ENCODE measurements at regions not wholly inside any gene's neighbourhood (a gene's known extent, or its start where the extent isn't known, plus 50 kb on each side); places are given as distances from the start of the nearest gene placed in this dataset.

GRCh38 chr2:235333076-235333475 lies 160.8 kb upstream of the AGAP1 start:
- no peak overlapping the region for H3K4me3 ChIP-seq (ENCODE audit: low read depth, low read length)
- H3K27ac ChIP-seq, result no peak overlapping the region
- H3K9me3 ChIP-seq (ENCODE audit: severe bottlenecking), result no peaks in the 10 kb centered on the region
- no peaks in the 10 kb centered on the region for H3K36me3 ChIP-seq
- TF ChIP-seq CTCF (IDR thresholded peaks at IDR 0.05; ENCODE audit: low read depth, low read length), result no peak
- DNase-seq, result no peak
- H3K27me3 ChIP-seq (ENCODE audit: insufficient read depth, low read depth, severe bottlenecking), result no peaks in the 10 kb centered on the region

- no peak overlapping the region for H3K4me3 ChIP-seq (ENCODE audit: low read depth, low read length)
- H3K27ac ChIP-seq, result no peak overlapping the region
- peaks cover 6% of the 10 kb centered on the region for H3K9me3 ChIP-seq (ENCODE audit: severe bottlenecking)
- H3K36me3 ChIP-seq, result no peaks in the 10 kb centered on the region
- TF ChIP-seq CTCF (IDR thresholded peaks at IDR 0.05; ENCODE audit: low read depth, low read length), result no peak
- no peak for DNase-seq
- no peaks in the 10 kb centered on the region for H3K27me3 ChIP-seq (ENCODE audit: insufficient read depth, low read depth, severe bottlenecking)
Observed at GRCh38 chr2:235334179-235334578, 159.7 kb upstream of the AGAP1 start.

GRCh38 chr2:235343156-235343774 lies 150.6 kb upstream of the AGAP1 start:
- H3K36me3 ChIP-seq, result no peaks in the 10 kb centered on the region
- H3K9me3 ChIP-seq (ENCODE audit: severe bottlenecking), result peaks cover 14% of the 10 kb centered on the region
- H3K27ac ChIP-seq, result no peak overlapping the region
- H3K4me3 ChIP-seq (ENCODE audit: low read depth, low read length), result no peak overlapping the region
- no peak for DNase-seq
- TF ChIP-seq CTCF (IDR thresholded peaks at IDR 0.05; ENCODE audit: low read depth, low read length), result no peak
- no peaks in the 10 kb centered on the region for H3K27me3 ChIP-seq (ENCODE audit: insufficient read depth, low read depth, severe bottlenecking)

GRCh38 chr2:235343869-235344268 lies 150.0 kb upstream of the AGAP1 start:
- Histone ChIP-seq H3K27me3 (ENCODE audit: insufficient read depth, low read depth, severe bottlenecking) (peaks cover 2% of the 10 kb centered on the region), H3K4me3 (ENCODE audit: low read depth, low read length) (no peak overlapping the region), H3K36me3 (no peaks in the 10 kb centered on the region), H3K27ac (no peak overlapping the region), H3K9me3 (ENCODE audit: severe bottlenecking) (peaks cover 11% of the 10 kb centered on the region)
- TF ChIP-seq CTCF (IDR thresholded peaks at IDR 0.05; ENCODE audit: low read depth, low read length), result no peak
- DNase-seq, result no peak

GRCh38 chr2:235345745-235346144 lies 148.1 kb upstream of the AGAP1 start:
- Histone ChIP-seq H3K36me3 (no peaks in the 10 kb centered on the region), H3K27ac (no peak overlapping the region), H3K4me3 (ENCODE audit: low read depth, low read length) (no peak overlapping the region), H3K27me3 (ENCODE audit: insufficient read depth, low read depth, severe bottlenecking) (peaks cover 5% of the 10 kb centered on the region), H3K9me3 (ENCODE audit: severe bottlenecking) (peaks cover 5% of the 10 kb centered on the region)
- no peak for TF ChIP-seq CTCF (IDR thresholded peaks at IDR 0.05; ENCODE audit: low read depth, low read length)
- DNase-seq, result no peak

GRCh38 chr2:235347691-235348090 lies 146.2 kb upstream of the AGAP1 start:
- no peak for DNase-seq

More at GRCh38 chr2:235347691-235348090, 146.2 kb upstream of the AGAP1 start:
- H3K9me3 ChIP-seq (ENCODE audit: severe bottlenecking), result peaks cover 2% of the 10 kb centered on the region
- no peak overlapping the region for H3K4me3 ChIP-seq (ENCODE audit: low read depth, low read length)
- H3K27me3 ChIP-seq (ENCODE audit: insufficient read depth, low read depth, severe bottlenecking), result peaks cover 5% of the 10 kb centered on the region
- no peaks in the 10 kb centered on the region for H3K36me3 ChIP-seq
- H3K27ac ChIP-seq, result no peak overlapping the region
- TF ChIP-seq CTCF (IDR thresholded peaks at IDR 0.05; ENCODE audit: low read depth, low read length), result no peak

Measured in WERI-Rb-1 (cell line).